Fibroblast of skin of right biceps (primary cell): ENCODE measurements at regions not wholly inside any gene's neighbourhood (a gene's known extent, or its start where the extent isn't known, plus 50 kb on each side); places are given as distances from the start of the nearest gene placed in this dataset.

Experiments
- DNase-seq: peaks from one replicate; pipeline ENCODE4 v3.0.0-alpha.2; 2013

DNA sequence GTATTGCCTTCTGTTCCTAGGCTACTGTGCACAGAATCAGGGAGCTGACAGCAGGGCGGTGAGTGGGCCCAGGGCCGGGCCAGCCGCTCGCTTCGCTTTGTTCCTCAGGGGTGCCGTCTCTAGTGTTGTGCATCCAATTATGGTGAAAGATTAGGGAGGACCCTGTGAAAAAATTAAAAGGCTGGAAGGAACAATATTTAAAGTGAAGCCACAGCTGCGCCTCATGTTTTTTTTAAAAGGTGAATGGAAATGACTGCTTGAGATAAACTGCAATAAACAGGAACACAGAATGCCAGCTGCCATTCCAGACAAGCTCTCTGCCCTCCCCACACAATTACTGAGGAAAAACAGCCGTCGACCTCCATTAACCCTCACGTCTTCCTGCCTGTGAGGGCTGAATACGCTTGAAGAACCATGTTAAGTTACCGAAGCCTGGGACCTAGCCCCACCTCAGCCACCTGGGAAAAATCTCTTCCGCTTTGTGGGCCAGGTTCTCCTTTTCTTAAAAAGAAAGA lies 132.0 kb upstream of the IL12A start:
- no peak for DNase-seq

DNA sequence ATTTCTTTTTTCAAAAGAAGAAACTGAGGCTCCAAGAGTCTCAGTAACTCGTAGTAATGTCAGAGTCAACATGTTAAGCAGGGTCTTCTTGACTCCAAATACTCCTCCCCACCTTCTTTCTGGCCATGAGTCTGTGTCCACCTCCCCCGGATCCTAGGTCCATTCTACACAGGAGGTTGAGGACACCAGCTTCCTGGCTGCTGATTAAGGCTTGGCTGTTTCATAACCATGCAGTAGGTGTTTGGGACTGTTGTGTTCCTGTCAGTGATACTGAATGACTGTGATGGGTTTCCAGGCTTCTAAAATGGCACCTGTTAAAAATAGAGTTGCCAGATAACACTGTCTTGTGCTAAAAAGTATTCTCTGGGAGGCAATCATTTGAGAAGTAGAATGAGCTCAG lies 130.8 kb upstream of the IL12A start:
- DNase-seq = no peak

DNA sequence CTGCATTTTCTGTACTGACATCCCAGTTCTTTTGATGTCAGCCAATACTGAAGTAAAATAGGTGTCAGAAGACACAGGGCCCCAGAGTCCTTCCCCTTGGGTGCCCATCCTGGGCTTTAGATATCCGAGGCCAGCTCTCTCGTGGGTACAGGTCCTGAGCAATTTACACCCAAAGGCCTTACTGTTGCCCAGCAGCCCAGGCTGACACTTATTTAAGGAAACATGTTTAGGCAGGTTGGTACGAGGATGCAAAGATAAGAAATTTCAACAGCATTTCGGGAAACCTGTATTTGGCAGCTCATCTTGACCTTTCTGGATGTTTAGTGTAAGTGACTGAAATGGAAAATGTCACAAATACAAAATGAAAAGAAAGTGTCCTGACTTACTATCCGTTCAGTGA lies 130.0 kb upstream of the IL12A start:
- no peak for DNase-seq

DNA sequence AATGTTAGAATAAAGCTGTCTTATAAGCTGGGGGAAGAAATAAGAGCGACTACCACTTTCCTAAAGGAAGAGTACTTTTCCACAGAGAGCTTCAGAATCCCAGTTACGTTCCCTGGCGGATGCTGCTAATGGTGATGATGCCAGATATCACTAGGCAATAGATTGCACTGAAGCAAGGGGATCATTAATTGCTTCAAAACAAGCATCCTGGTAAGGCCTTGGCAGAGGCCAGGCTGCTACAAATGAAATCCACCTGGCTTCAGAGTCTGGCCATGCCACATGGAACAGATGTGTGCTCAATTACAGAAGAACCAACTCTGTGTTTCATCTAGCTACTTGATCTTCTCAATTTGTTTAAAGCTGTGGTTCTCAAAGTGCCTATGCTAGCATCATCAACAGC lies 129.2 kb upstream of the IL12A start:
- DNase-seq = no peak

DNA sequence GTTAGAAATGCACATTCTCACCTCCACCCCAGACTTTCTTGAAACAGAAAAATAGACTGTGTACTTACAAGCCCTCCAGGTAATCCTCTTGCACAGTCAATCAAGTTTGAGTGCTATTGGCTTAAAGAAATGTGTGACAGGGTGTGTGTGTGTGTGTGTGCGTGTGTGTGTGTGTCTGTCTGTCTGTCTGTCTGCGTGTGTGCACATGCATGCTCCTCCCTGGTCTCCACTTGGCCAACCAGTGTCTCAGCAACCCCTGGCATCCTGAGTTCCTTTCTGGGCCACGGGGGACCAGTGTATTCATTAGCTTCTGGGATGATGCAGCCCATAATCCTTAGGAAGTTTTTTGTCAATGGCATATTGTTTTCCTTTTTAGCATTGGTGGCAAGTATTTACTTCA lies 128.8 kb upstream of the IL12A start:
- DNase-seq = no peak

DNA sequence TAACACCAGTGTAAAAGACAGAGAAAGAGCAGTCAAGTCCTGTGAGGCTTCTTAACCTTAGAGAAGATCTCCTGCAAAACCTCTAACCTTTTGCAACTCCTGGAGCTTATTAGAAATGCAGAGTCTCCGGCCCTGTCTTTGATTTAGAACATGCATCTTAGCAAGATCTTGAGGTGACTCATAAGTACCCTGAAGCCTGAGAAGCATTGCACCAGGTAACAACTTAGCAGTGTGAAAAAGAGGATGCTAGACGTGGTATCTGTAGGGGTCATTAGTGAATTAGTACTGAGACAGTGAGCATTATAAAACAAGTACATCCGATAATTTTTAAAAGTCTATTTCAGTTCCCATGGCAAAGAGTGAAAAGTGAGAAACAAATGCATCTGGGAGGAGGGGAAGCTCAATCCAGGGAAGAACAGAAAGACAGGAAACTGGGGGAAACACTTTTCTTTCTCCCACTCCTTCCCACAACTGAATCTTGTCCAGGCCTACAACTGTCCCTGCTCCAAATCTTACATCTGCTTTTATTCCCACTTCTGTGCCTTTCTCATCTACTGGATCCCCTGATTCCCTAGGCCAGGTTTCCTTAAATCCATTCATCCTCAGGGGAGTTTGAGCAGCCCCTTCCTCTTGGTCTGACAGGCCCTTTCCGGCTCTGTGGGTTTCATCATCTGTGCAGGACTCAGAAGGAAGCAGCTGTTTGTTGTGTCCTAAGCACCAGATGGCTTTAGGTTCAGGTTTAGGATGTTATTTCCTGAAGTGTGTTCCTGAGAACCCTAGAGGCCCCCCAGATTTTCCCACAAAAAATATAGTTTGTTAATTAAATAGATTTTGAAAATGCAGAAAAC lies 128.1 kb upstream of the IL12A start:
- no peak for DNase-seq

DNA sequence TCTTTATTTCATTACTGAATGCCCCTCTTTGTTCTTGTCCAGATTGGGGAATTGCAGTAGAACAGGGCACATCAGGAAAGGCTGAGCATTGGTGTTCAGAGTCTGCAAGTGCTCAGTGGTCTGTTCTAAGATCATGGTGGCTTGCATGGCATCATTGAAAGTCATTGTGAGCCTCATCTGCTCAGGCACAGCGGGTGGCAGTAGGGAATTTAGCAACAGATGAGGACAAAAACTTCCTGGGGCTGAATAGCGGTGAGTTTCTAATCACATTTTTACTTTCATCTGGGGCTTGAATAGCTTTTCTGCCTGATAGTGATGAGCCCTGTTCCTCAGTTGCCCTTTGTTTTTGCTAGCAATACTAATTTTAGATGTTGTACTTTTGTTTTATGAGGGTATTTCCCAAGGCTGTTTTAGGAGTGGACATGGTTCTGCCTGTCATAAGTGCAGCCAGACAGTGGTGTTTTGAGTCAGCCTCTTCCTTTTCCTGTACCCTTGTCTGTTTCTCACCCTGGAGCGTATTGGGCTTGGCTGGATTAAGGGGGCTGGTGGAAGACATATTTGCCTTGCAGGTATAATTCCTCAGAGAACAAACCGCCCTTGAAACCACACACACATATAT lies 127.2 kb upstream of the IL12A start:
- no peak for DNase-seq

DNA sequence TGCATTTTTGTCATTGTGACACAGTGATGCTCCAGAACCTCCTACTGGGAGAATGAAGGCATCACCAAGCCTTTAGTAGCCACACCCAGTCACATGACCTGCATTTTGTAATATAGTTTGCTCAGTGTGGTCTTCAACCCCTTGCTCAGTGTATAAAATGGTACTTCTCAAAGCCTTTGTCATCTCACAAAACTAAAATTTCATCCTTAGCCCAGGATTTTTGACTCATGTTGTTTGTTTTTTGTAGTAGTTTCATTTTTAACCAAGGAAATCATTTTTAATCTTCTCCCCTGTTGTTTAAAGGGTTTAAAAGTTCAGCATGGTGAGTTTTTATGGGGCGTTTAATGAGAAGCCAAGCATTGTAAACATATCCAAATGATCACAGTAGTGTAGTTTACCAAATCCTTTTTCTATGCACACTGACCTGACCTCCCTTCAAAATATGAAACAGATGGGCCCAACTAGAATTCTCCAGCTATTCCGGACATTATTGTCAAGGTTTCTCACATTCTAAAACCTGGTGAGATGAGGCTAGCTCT lies 123.5 kb upstream of the IL12A start:
- DNase-seq = no peak

DNA sequence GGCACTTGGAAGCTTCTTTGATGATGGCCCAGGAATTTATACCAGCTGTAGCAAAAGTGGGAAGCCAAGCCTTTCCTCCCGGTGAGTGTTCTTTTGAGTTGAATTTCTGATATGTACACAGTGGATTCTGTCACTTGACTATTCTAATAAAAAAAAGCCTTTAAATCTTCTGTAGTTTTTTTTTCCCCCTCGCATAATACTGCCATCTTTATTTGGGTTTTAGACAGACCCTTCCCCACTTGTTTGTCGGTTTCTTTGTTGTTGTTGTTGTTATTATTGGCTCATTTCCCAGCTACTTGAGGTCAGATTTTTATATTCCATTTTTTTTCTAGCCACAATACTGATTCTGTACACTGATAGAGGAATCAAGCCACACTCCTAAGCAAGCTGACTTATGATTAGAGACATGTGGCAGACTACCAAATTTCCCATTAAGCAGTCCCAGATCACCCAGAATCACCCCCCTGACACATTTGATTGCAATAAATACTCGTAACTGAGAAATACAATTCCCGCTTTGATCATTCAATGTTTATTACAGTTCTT lies 122.4 kb upstream of the IL12A start:
- DNase-seq = peak; percentile 37

DNA sequence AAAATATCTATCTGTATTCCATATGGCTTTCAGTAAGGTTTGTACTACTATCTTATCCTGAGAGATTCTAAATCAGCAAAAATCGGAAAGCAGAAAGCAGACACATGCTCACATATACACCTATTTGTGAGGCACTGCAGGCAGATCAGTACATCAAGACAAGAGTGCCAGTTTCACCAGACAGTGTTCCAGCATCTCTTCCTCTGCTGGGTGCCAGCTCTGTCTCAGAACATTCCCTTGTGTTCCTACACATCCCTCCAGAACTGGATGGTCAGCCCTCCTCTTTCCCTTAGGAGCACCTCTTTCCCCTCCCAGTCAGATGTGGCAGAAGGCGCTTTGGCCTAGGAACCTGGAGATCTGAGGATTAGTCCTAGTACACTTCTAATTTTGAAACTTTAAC lies 121.3 kb upstream of the IL12A start:
- DNase-seq = no peak

DNA sequence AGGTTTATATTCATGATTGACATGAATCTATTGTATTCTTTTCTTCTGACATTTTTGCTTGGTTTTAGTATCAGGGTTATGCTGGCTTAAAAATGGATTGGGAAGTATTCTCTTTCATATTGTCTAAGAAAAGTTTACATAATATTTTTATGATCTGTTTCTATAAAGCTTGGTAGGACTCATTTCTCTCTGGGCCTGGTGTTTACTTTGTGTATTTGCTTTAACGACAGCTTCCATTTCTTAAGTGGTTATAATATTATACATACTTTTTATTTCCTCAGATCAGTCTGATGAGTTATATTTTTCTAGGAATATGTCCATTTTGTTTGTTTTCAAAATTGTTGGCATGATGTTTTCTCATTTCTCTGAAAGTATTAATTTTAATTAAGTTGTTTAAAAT lies 117.9 kb upstream of the IL12A start:
- no peak for DNase-seq

DNA sequence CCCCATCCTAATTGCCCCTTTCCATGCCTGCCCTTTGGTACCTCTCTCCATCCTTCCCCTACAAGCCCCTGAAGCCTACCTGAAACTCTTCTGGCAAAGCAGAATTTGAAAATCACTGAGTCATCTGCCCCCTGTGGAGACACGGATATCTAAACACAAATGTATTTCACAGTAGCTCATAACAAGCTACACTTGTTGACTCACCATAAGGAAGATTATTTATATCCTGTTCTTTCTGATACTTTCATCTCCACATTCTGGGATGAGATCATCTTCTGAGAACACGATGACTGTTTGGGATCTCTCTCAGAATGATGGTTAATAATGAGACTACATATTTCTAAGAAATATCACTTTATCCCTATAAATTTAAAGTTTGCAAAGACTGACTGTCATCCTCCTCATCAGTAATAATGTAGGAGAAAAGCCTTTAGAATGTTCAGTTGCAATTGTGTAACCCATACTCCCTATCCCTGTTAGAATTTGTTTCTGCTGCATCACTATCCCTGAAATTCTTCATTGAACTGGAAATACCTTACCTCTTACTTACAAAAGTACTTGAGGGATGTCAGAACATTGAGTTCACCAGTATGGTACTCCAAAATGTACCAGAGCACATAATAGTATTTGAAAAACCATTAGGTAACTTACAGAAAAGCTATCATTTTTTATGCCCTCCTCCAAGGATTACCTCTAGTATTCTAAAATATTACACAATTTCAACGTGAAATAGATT lies 116.1 kb upstream of the IL12A start:
- DNase-seq = peak; percentile 96

DNA sequence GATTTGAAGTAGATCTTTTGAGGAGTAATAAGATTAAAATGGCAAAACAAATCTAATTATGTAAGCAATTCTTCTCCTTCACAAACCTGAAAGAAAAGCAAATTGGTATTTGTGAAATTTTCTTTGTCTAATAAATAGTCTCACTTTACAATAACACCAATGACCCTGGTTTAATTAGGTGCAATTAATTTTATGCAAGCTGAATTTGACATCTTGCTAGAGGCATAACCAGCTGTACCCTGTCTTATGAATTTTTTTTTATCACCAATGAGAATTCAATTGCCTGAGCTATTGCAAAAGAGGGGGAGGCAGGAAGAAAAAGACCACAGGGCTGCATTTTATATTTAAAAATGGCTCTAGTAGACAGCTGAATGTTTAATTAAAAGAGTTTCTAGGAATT lies 113.5 kb upstream of the IL12A start:
- DNase-seq = no peak

DNA sequence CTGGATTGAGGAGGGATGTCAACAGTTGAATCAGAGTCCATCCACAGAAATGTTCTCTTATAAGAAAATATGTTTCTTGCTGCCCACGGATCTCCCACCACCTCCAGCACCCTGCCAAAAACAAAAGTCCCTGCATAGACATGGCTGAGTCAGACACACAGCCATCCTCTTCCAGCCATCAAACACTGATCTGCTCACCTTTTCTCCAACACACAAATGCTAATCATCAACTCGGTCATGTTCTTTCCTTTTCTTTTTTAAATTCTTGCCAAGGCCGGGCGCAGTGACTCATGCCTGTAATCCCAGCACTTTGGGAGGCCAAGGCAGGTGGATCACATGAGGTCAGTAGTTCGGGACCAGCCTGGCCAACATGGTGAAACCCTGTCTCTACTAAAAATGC lies 110.7 kb upstream of the IL12A start:
- peak; percentile 57 for DNase-seq

DNA sequence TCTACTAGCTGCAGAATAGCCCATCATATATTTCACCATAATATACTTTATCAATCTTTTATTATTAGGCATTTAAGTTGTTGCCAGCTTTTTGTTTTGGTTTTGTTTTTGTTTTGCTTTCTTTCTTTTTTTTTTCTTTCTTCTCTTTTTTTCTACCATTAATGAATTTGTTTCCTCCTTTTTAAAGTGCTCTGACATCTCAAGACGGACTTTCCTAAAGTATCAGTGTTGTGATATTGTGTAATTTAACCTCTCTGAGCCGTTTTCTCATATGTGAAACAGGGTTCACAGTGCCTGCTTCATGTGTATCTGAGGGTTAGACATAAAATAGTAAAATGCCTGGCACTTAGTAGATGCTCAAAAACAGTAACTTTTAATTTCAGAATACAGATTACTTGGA lies 109.5 kb upstream of the IL12A start:
- DNase-seq = no peak

DNA sequence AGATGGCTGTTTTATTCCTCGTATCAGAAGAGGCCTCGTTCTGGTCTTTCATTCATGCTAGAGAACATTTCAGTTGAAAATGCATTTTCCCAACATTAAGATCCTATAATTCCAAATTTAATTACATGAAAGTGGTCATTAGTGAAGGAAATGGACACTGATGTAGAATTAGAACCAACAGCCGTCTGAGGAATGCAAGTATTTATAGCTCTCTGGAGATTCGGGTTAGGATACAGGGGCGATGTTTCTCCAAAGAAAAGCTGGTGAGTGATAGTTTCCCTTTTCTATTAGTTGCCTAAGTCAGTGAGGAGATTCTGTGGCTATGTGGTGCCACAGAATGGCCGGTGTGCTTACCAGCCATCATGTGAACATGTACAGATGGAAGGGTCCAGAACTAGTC lies 109.0 kb upstream of the IL12A start:
- no peak for DNase-seq

DNA sequence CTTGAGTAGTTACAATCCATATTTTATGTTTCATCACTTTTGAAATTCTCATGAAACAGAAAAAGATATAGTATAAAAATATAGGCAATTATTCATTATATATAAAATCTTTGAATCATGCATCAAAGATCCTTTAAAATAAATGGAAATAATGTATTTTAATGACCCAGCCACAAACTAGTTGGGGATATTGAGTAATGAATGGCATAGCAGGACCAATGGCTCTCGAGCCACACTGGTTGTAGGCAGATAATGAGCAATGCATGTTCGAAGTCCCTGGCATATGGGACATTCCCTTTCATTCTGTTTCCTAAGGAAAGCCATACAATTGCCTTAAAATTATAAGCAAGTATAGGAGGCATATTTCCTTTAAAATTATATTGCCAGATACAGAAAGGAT lies 107.4 kb upstream of the IL12A start:
- DNase-seq = no peak

DNA sequence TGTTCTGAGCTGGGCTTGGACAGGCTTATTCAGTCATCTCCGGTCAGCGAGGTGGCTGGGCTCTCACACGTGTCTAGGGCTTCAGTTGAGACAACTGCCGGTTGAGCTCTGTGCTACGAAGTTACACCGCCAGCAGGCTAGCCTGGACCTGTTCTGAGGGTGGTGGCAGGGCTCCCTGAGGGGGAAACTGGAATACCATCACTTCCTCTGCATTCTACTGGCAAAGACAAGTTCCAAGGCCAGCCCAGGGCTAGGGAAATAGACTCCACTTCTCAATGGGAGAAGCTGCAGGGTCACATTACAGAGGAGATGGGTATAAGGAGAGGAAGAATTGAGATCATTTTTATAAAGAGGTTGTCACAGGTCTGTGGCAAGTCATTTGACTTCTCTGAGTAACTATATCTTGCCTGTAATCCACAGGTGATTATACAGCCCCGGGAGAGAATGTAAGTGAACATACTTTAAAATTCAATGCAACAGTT lies 106.8 kb upstream of the IL12A start:
- DNase-seq = no peak

DNA sequence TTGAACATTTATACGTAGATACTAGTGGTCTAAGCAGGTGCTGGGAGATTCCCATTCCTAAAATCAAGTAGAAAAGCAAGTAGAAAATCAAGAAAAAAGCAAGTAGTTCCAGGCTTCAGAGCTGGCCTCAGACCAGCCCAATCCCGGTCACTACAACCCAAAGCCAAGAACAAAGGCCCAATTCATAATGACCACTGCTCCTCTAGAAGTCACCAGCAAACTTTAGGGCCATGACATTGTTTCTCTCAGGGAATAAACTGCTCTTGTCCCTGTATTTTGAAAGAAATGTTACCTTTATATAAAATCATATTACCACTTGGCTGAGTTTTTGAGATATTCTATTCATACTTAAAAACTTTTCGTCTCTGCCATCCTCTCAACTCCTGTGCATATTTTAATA lies 106.3 kb upstream of the IL12A start:
- DNase-seq = no peak

DNA sequence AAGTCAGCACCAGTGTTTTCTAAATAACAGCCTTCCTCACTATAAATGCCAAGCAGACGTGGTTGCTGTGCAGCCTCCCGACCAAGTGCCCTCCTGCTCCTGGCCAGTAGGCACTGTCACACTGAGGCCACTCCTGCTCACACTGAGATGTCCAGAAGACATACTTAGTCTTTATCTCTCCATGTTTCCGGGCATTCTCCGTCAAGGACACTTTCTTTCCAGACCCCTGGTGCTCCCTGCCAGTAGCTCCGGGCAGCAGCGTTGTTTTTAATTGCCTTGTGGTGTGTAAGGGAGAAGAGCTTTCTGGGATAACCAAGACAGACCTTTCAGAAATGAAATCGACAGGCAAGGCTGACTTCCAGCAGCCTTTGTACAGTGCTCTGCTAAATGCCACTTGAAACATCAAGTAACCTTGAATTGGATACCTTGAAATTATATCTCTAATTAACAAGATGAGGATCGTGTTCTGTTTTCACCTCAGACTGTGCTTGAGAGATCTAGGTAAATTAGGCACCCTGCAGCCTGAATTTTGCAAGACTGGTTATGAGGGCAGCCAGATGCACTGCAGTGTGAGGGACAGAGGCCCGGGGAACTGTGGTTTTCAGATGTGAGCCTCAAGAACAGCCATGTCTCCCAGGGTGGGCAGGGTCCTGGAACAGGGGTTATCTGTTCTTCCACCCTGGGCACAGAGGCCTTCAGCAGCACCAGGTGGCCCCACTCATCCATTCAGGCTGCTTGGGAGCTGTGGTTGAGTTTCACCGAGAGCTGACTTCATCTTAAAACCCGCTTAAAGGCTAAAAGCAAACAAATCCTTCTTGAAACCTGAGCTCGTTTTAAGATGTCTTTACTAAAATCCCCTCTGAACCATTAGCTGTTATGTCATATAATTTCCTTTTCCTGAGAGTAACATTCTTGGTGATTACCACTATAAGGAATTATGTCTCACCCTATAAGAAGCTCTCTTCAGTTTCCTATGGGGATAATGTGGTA lies 105.5 kb upstream of the IL12A start:
- peak; percentile 89 for DNase-seq

DNA sequence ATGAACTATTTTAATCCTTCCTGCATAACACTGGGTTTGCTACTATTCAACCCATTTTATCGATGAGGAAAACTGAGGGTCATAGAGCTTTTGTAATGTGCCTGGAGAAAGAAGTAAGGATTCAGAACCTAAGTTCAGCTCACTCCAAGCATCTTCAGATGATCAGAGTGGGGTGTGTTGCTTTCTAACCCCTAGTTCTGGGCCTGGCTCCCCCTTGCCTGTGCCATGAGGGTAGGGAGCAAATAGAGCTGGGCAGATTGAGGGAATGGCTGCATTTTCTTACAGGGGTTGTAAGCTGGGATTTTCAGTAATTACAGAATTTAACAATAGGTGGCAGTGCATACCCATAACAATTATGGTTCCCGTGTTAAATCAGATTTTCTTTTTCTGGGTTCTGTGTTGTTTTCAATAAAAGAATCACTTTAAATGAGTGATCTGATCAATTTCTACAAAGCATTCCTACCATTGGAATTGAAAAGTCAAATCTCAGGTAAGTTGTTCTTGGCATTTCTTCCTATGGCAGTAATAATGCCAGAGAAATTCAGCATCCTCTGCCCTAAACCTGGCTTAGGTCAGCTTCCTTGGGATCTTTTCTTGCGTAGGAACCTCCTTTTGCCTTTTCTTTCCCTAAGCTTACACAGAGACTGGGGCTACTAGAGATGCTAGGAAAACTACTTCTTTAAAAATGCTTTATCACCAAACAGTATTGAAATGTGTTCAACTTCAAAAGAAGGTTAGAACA lies 103.8 kb upstream of the IL12A start:
- peak; percentile 45 for DNase-seq
